MM.1S (cell line): ENCODE measurements at regions not wholly inside any gene's neighbourhood (a gene's known extent, or its start where the extent isn't known, plus 50 kb on each side); places are given as distances from the start of the nearest gene placed in this dataset.

ENCODE experiments used
- DNase-seq: peaks from one replicate; pipeline ENCODE4 v3.0.0-alpha.2; 2015
- H2AFZ ChIP-seq: fragments of 300-600 bp; sonication (generic); 2 replicates; pipeline ENCODE4 v1.6.0; 2016; ENCODE audit warnings: antibody characterized with exemption, low read length
- H3F3A ChIP-seq: fragments of 300-600 bp; sonication (generic); 2 replicates; pipeline ENCODE4 v1.6.1; 2016; ENCODE audit warnings: mild to moderate bottlenecking, antibody characterized with exemption, low read length, moderate library complexity, mixed read lengths; ENCODE audit not compliant: insufficient read depth
- H3K27ac ChIP-seq: fragments of 300-600 bp; sonication (generic); 2 replicates; pipeline ENCODE4 v1.5.1; 2016; ENCODE audit warnings: mild to moderate bottlenecking, low read length
- H3K27me3 ChIP-seq: fragments of 300-600 bp; sonication (generic); replicated peaks from 2 replicates; pipeline ENCODE4 v1.6.0; 2016; ENCODE audit warnings: low read length; ENCODE audit not compliant: insufficient read depth
- H3K36me3 ChIP-seq: fragments of 300-600 bp; sonication (generic); replicated peaks from 2 replicates; pipeline ENCODE4 v1.6.1; 2016; ENCODE audit warnings: mild to moderate bottlenecking, low read length, mixed read lengths; ENCODE audit not compliant: insufficient read depth
- H3K4me1 ChIP-seq: fragments of 300-600 bp; sonication (generic); 2 replicates; pipeline ENCODE4 v1.6.1; 2016; ENCODE audit warnings: low read length, mixed read lengths
- H3K4me2 ChIP-seq: fragments of 300-600 bp; sonication (generic); 2 replicates; pipeline ENCODE4 v1.6.0; 2016; ENCODE audit warnings: low read depth, low read length
- H3K4me3 ChIP-seq: fragments of 300-600 bp; sonication (generic); 2 replicates; pipeline ENCODE4 v1.5.1; 2016; ENCODE audit warnings: low read length, mixed read lengths
- H3K79me2 ChIP-seq: fragments of 300-600 bp; sonication (generic); 2 replicates; pipeline ENCODE4 v1.6.1; 2016; ENCODE audit warnings: mixed run types, low read length, mixed read lengths
- H3K9ac ChIP-seq: fragments of 300-600 bp; sonication (generic); 2 replicates; pipeline ENCODE4 v1.6.1; 2016; ENCODE audit warnings: low read length, mixed read lengths
- H3K9me2 ChIP-seq: fragments of 300-600 bp; sonication (generic); replicated peaks from 2 replicates; pipeline ENCODE4 v1.6.1; 2016; ENCODE audit warnings: mild to moderate bottlenecking, low read length, mixed read lengths; ENCODE audit not compliant: insufficient read depth
- H3K9me3 ChIP-seq: fragments of 300-600 bp; sonication (generic); replicated peaks from 2 replicates; pipeline ENCODE4 v1.6.1; 2016; ENCODE audit warnings: mild to moderate bottlenecking, low read length, mixed read lengths; ENCODE audit not compliant: insufficient read depth
- H4K20me1 ChIP-seq: fragments of 300-600 bp; sonication (generic); 2 replicates; pipeline ENCODE4 v1.6.1; 2016; ENCODE audit warnings: mild to moderate bottlenecking, low read length, moderate library complexity, mixed read lengths; ENCODE audit not compliant: insufficient read depth
- CTCF ChIP-seq: fragments of 300-600 bp; sonication (generic); IDR thresholded peaks from 2 replicates; pipeline ENCODE4 v1.5.1; 2016; ENCODE audit warnings: antibody characterized with exemption, low read length, mixed read lengths
- EZH2 ChIP-seq: fragments of 300-600 bp; sonication (generic); optimal IDR thresholded peaks from 2 replicates; pipeline ENCODE3; 2017; ENCODE audit warnings: low read depth, mild to moderate bottlenecking, antibody characterized with exemption, low read length, mixed read lengths
- EZH2phosphoT487 ChIP-seq: fragments of 300-600 bp; sonication (generic); IDR thresholded peaks from 2 replicates; pipeline ENCODE4 v1.6.1; 2018; ENCODE audit warnings: antibody characterized with exemption, low read length

GRCh38 chr4:38411981-38412536 is 251.9 kb upstream of the KLF3 start:
- H3K27ac ChIP-seq: no peak overlapping the region
- no peaks in the 10 kb centered on the region for H3K27me3 ChIP-seq
- DNase-seq: no peak
- no peak overlapping the region for H3K9ac ChIP-seq
- H3K9me3 ChIP-seq: no peaks in the 10 kb centered on the region
- H3K9me2 ChIP-seq: no peaks in the 10 kb centered on the region
- H3K4me2 ChIP-seq: no peak overlapping the region
- H3F3A ChIP-seq: no peaks in the 10 kb centered on the region
- no peaks in the 10 kb centered on the region for H3K79me2 ChIP-seq
- no peak for TF ChIP-seq EZH2phosphoT487
- no peak for TF ChIP-seq CTCF
- no peak for TF ChIP-seq EZH2
- no peaks in the 10 kb centered on the region for H4K20me1 ChIP-seq
- H3K4me3 ChIP-seq: no peak overlapping the region
- H3K4me1 ChIP-seq: peaks cover 7% of the 10 kb centered on the region
- no peak overlapping the region for H2AFZ ChIP-seq
- H3K36me3 ChIP-seq: no peaks in the 10 kb centered on the region

GRCh38 chr4:38413524-38414341 is 250.3 kb upstream of the KLF3 start:
- Histone ChIP-seq H4K20me1 (no peaks in the 10 kb centered on the region), H3K79me2 (no peaks in the 10 kb centered on the region), H3K9me3 (no peaks in the 10 kb centered on the region), H2AFZ (no peak overlapping the region), H3K4me3 (no peak overlapping the region), H3K27me3 (no peaks in the 10 kb centered on the region), H3K4me2 (no peak overlapping the region), H3K4me1 (peaks cover 7% of the 10 kb centered on the region), H3K27ac (no peak overlapping the region), H3K9ac (no peak overlapping the region), H3K36me3 (no peaks in the 10 kb centered on the region), H3F3A (no peaks in the 10 kb centered on the region), H3K9me2 (no peaks in the 10 kb centered on the region)
- TF ChIP-seq CTCF: no peak
- TF ChIP-seq EZH2: no peak
- TF ChIP-seq EZH2phosphoT487: no peak
- DNase-seq: no peak

- Histone ChIP-seq H3K4me1 (peaks cover 7% of the 10 kb centered on the region), H3K4me3 (no peak overlapping the region), H3K4me2 (no peak overlapping the region), H3K79me2 (no peaks in the 10 kb centered on the region), H3K27ac (no peak overlapping the region), H3K9ac (no peak overlapping the region), H4K20me1 (no peaks in the 10 kb centered on the region), H3K9me3 (no peaks in the 10 kb centered on the region), H3K27me3 (no peaks in the 10 kb centered on the region), H3K36me3 (no peaks in the 10 kb centered on the region), H3K9me2 (no peaks in the 10 kb centered on the region), H3F3A (no peaks in the 10 kb centered on the region), H2AFZ (no peak overlapping the region)
- TF ChIP-seq EZH2 (no peak), EZH2phosphoT487 (no peak), CTCF (no peak)
- no peak for DNase-seq
Observed at GRCh38 chr4:38414410-38414809, 249.6 kb upstream of the KLF3 start.
